GM23338 (cell line): ENCODE measurements at regions not wholly inside any gene's neighbourhood (a gene's known extent, or its start where the extent isn't known, plus 50 kb on each side); places are given as distances from the start of the nearest gene placed in this dataset.

ENCODE experiments used
- CREB1 ChIP-seq: fragments of 250-450 bp; sonication (Bioruptor Pico); IDR thresholded peaks from 2 replicates; pipeline ENCODE4 v1.5.0; 2020; ENCODE audit warnings: low read depth, mild to moderate bottlenecking, moderate library complexity
- CTCF ChIP-seq, 2 experiments: fragments of 200-600 bp in 1 of 2; sonication (generic) in 1 of 2; conservative IDR thresholded peaks; 2 replicates each; pipeline versions ENCODE4 v1.5.1 to v1.6.1; 2016 to 2017; ENCODE audit warnings: antibody characterized with exemption in 2 of 2, low read depth in 2 of 2, mild to moderate bottlenecking in 2 of 2, moderate library complexity in 1 of 2
- ETS1 ChIP-seq: IDR thresholded peaks from 2 replicates; pipeline ENCODE4 v1.6.1; 2016; ENCODE audit warnings: antibody characterized with exemption
- EZH2 ChIP-seq: fragments of 200-600 bp; sonication (generic); IDR thresholded peaks from one replicate; pipeline ENCODE4 v1.8.0; 2017; ENCODE audit warnings: antibody characterized with exemption, mild to moderate bottlenecking, low read depth; ENCODE audit not compliant: unreplicated experiment
- EZH2phosphoT487 ChIP-seq: fragments of 200-600 bp; sonication (generic); IDR thresholded peaks from one replicate; pipeline ENCODE4 v1.8.1; 2018; ENCODE audit warnings: antibody characterized with exemption; ENCODE audit not compliant: unreplicated experiment
- JUNB ChIP-seq: IDR thresholded peaks from one replicate; pipeline ENCODE4 v1.6.1; 2016; ENCODE audit warnings: antibody characterized with exemption; ENCODE audit not compliant: unreplicated experiment
- NANOG ChIP-seq: IDR thresholded peaks from 2 replicates; pipeline ENCODE4 v1.6.1; 2016; ENCODE audit warnings: antibody characterized with exemption, borderline replicate concordance
- POLR2AphosphoS5 ChIP-seq: IDR thresholded peaks from 2 replicates; pipeline ENCODE4 v1.6.1; 2016; ENCODE audit warnings: antibody characterized with exemption, low read depth
- REST ChIP-seq: IDR thresholded peaks from one replicate; pipeline ENCODE4 v1.6.1; 2018; ENCODE audit warnings: antibody characterized with exemption; ENCODE audit not compliant: unreplicated experiment
- STAT1 ChIP-seq: IDR thresholded peaks from one replicate; pipeline ENCODE4 v1.6.1; 2016; ENCODE audit warnings: antibody characterized with exemption; ENCODE audit not compliant: unreplicated experiment
- ZNF114 ChIP-seq: fragments of 250-450 bp; sonication (Bioruptor Pico); IDR thresholded peaks from 2 replicates; pipeline ENCODE4 v1.5.0; 2020; ENCODE audit warnings: mild to moderate bottlenecking, moderate library complexity
- ZNF462 ChIP-seq: fragments of 250-450 bp; sonication (Bioruptor Pico); IDR thresholded peaks from 2 replicates; pipeline ENCODE4 v1.5.0; 2020; ENCODE audit warnings: mild to moderate bottlenecking, moderate library complexity

- TF ChIP-seq CTCF (conservative IDR thresholded peaks at IDR 0.05; ENCODE audit: low read depth in 2 of 2) (no peak), JUNB (no peak), REST (no peak), POLR2AphosphoS5 (no peak), ZNF462 (CRISPR knock-in tag) (no peak), EZH2phosphoT487 (no peak), STAT1 (no peak), EZH2 (no peak), ZNF114 (CRISPR knock-in tag) (no peak), CREB1 (CRISPR knock-in tag) (no peak), NANOG (no peak), ETS1 (no peak)
Observed at GRCh38 chr6:91509711-91510110, 922.8 kb upstream of the MAP3K7 start.
